Colonic mucosa (tissue), 4 donors: ENCODE measurements at regions not wholly inside any gene's neighbourhood (a gene's known extent, or its start where the extent isn't known, plus 50 kb on each side); places are given as distances from the start of the nearest gene placed in this dataset.

Source experiments
- DNase-seq: peaks from one replicate; pipeline ENCODE4 v3.0.0-alpha.2; 2020
- H3K27ac ChIP-seq: fragments of 200-600 bp; one replicate; pipeline ENCODE4 v1.8.0; 2021
- H3K27me3 ChIP-seq: fragments of 200-600 bp; one replicate; pipeline ENCODE4 v1.8.0; 2021
- H3K36me3 ChIP-seq: fragments of 200-600 bp; one replicate; pipeline ENCODE4 v1.8.0; 2021
- H3K4me1 ChIP-seq: fragments of 200-600 bp; one replicate; pipeline ENCODE4 v1.8.0; 2021; ENCODE audit warnings: mild to moderate bottlenecking
- H3K4me3 ChIP-seq: fragments of 200-600 bp; one replicate; pipeline ENCODE4 v1.8.0; 2021
- H3K9ac ChIP-seq, 2 donors: one replicate each; pipeline ENCODE4 v1.7.0; 2013; ENCODE audit warnings: control low read depth in 2 of 2, low read depth in 2 of 2, low read length in 2 of 2
- H3K9me3 ChIP-seq: fragments of 200-600 bp; one replicate; pipeline ENCODE4 v1.8.0; 2021
- CTCF ChIP-seq: fragments of 200-600 bp; IDR thresholded peaks from one replicate; pipeline ENCODE4 v1.8.0; 2022; ENCODE audit warnings: antibody characterized with exemption, mild to moderate bottlenecking
- intact Hi-C: fragments of 100-400 bp; cut with DNase I; formaldehyde crosslinking; loops from one replicate; pipeline ENCODE4 v1.14.1; 2022
- donor health status: healthy.
- donor health status: DM: no; HTN: no; CAD: no.
- donor health status: DM: no; HTN: no; CAD: no.

GRCh38 chr9:88852794-88853193, 138.5 kb upstream of the S1PR3 start:
- Histone ChIP-seq H3K4me1 (no peaks in the 10 kb centered on the region), H3K27me3 (no peaks in the 10 kb centered on the region), H3K9me3 (no peaks in the 10 kb centered on the region), H3K4me3 (no peak overlapping the region), H3K36me3 (no peaks in the 10 kb centered on the region), H3K9ac (no peak overlapping the region), H3K27ac (no peak overlapping the region)
- no peak for DNase-seq
- intact Hi-C loops: no loop called here
- TF ChIP-seq CTCF: no peak

- H3K4me3 ChIP-seq: no peak overlapping the region
- H3K27ac ChIP-seq: no peak overlapping the region
- H3K4me1 ChIP-seq: no peaks in the 10 kb centered on the region
- H3K9ac ChIP-seq: no peak overlapping the region
- H3K36me3 ChIP-seq: no peaks in the 10 kb centered on the region
- H3K9me3 ChIP-seq: no peaks in the 10 kb centered on the region
- no peak for DNase-seq
- H3K27me3 ChIP-seq: no peaks in the 10 kb centered on the region
- intact Hi-C loops: no loop called here
- TF ChIP-seq CTCF: no peak
Measured at GRCh38 chr9:88870627-88871026, 120.6 kb upstream of the S1PR3 start.

- intact Hi-C loops: no loop called here
- no peaks in the 10 kb centered on the region for H3K27me3 ChIP-seq
- no peak overlapping the region for H3K27ac ChIP-seq
Measured at GRCh38 chr9:88871669-88872068, 119.6 kb upstream of the S1PR3 start.

GRCh38 chr9:88872192-88872946, 118.9 kb upstream of the S1PR3 start:
- Histone ChIP-seq H3K27me3 (no peaks in the 10 kb centered on the region), H3K9me3 (no peaks in the 10 kb centered on the region), H3K4me3 (no peak overlapping the region), H3K27ac (no peak overlapping the region), H3K36me3 (no peaks in the 10 kb centered on the region), H3K4me1 (no peaks in the 10 kb centered on the region), H3K9ac (no peak overlapping the region)
- intact Hi-C loops: no loop called here
- TF ChIP-seq CTCF: no peak
- DNase-seq: no peak

More at GRCh38 chr9:88871669-88872068, 119.6 kb upstream of the S1PR3 start:
- no peak overlapping the region for H3K9ac ChIP-seq
- H3K9me3 ChIP-seq: no peaks in the 10 kb centered on the region
- DNase-seq: no peak
- H3K36me3 ChIP-seq: no peaks in the 10 kb centered on the region
- no peaks in the 10 kb centered on the region for H3K4me1 ChIP-seq
- no peak for TF ChIP-seq CTCF
- no peak overlapping the region for H3K4me3 ChIP-seq

- intact Hi-C loops: no loop called here
- no peak overlapping the region for H3K9ac ChIP-seq
- H3K9me3 ChIP-seq: no peaks in the 10 kb centered on the region
- no peak for TF ChIP-seq CTCF
- no peak overlapping the region for H3K4me3 ChIP-seq
- H3K27me3 ChIP-seq: no peaks in the 10 kb centered on the region
- no peak for DNase-seq
- H3K36me3 ChIP-seq: no peaks in the 10 kb centered on the region
- H3K4me1 ChIP-seq: no peaks in the 10 kb centered on the region
- H3K27ac ChIP-seq: no peak overlapping the region
Measured at GRCh38 chr9:88873635-88874034, 117.6 kb upstream of the S1PR3 start.
